ENCODE measurements at regions not wholly inside any gene's neighbourhood (a gene's known extent, or its start where the extent isn't known, plus 50 kb on each side); places are given as distances from the start of the nearest gene placed in this dataset.

- no peak overlapping the region for H2BK120ac ChIP-seq (replicated peaks; ENCODE audit: low read depth, low read length)
- H3K9ac ChIP-seq (replicated peaks in 1 of 4; ENCODE audit: extremely low read depth in 1 of 4, low read depth in 3 of 4, low read length in 3 of 4): no peak overlapping the region
- H2AK5ac ChIP-seq (ENCODE audit: low read depth, low read length): no peak overlapping the region
- H3K79me2 ChIP-seq (ENCODE audit: control insufficient read depth in 1 of 2, insufficient read depth in 2 of 2, low read length in 2 of 2): no peaks in the 10 kb centered on the region
- H2BK5ac ChIP-seq (ENCODE audit: low read depth, low read length): no peak overlapping the region
- H2AFZ ChIP-seq (ENCODE audit: low read length): no peak overlapping the region
- 88% methylated on average over 5 of the region's 5 CpGs; no CpG with 5 or more reads in 1 of the 2 experiments for WGBS, 2 experiments (ENCODE audit: extremely low coverage in 1 of 2, insufficient coverage in 1 of 2, insufficient read length in 1 of 2, insufficient replicate concordance in 2 of 2, low coverage in 1 of 2, low lambda C conversion rate in 2 of 2, missing lambda C conversion rate in 1 of 2)
- no peaks in the 10 kb centered on the region for H3K79me1 ChIP-seq (ENCODE audit: low read depth, low read length)
- H3K4me1 ChIP-seq (replicated peaks in 1 of 4; ENCODE audit: control insufficient read depth in 3 of 4, insufficient read depth in 4 of 4, low read length in 3 of 4): peaks cover 0 to 2% (median 0%) of the 10 kb centered on the region in 4 experiments; a peak in 1 of 7 replicates
- no peak for FAIRE-seq
- no peak overlapping the region for H3K27ac ChIP-seq (ENCODE audit: low read depth, low read length)
- no peaks in the 10 kb centered on the region for H3K23me2 ChIP-seq (ENCODE audit: low read depth, low read length)
- H2BK15ac ChIP-seq (ENCODE audit: low read length): no peak overlapping the region; the same call in 1 of the 2 replicates
- CTCF ChIA-PET (ENCODE audit: partially characterized antibody): interaction anchor here (1.7 kb wide), 1 partner anchor 9 kb away, joined by 5 read pairs; no protein-coding TSS in a partner anchor
- H3K27me3 ChIP-seq (replicated peaks in 1 of 4; ENCODE audit: control insufficient read depth in 3 of 4, extremely low read depth in 1 of 4, insufficient read depth in 3 of 4, low read length in 3 of 4): no peaks in the 10 kb centered on the region
- H3K23ac ChIP-seq (ENCODE audit: insufficient read length): no peak overlapping the region
- no peak overlapping the region for H3K56ac ChIP-seq (replicated peaks; ENCODE audit: insufficient read length, low read depth, low read length)
- H3K4me3 ChIP-seq (ENCODE audit: extremely low read depth in 1 of 4, insufficient read depth in 2 of 4, low read depth in 3 of 4, low read length in 4 of 4): no peak overlapping the region
- peak in 1 of 2 experiments; percentile 36 for DNase-seq (ENCODE audit: low read depth in 1 of 2, low spot score in 2 of 2)
- H4K8ac ChIP-seq (ENCODE audit: extremely low read depth, insufficient read depth, low read length): no peak overlapping the region
- no peak overlapping the region for H3K4ac ChIP-seq (replicated peaks; ENCODE audit: insufficient read length, low read depth, low read length)
- no peak overlapping the region for H2BK20ac ChIP-seq (ENCODE audit: low read length)
- H3K14ac ChIP-seq (ENCODE audit: insufficient read length): no peak overlapping the region
- no peaks in the 10 kb centered on the region for H4K20me1 ChIP-seq (replicated peaks in 1 of 2; ENCODE audit: control insufficient read depth in 1 of 2, insufficient read depth in 2 of 2, low read length in 2 of 2)
- H4K5ac ChIP-seq (ENCODE audit: insufficient read length, low read depth, low read length): no peak overlapping the region
- no peaks in the 10 kb centered on the region for H3K9me3 ChIP-seq (ENCODE audit: insufficient read depth in 2 of 2, low read depth in 1 of 2, low read length in 1 of 2)
- H4K91ac ChIP-seq (replicated peaks; ENCODE audit: insufficient read length, low read length): no peak overlapping the region
- no peaks in the 10 kb centered on the region for H3K36me3 ChIP-seq (ENCODE audit: control insufficient read depth in 2 of 4, insufficient read depth in 4 of 4, low read length in 3 of 4)
- H2BK12ac ChIP-seq (ENCODE audit: low read depth, low read length): no peak overlapping the region
- no peak overlapping the region for H3K18ac ChIP-seq (ENCODE audit: extremely low read depth, low read length)
- POLR2A ChIA-PET (ENCODE audit: partially characterized antibody): no interaction called here
- no peak overlapping the region for H3K4me2 ChIP-seq (ENCODE audit: insufficient read depth in 1 of 2, low read depth in 2 of 2, low read length in 2 of 2)
- no peak for TF ChIP-seq YY1 (IDR thresholded peaks at IDR 0.05; ENCODE audit: low read depth, low read length)
- no peak for TF ChIP-seq CTBP2 (IDR thresholded peaks at IDR 0.05; ENCODE audit: borderline replicate concordance, insufficient read depth, insufficient read length, low read length)
- TF ChIP-seq SIRT6 (IDR thresholded peaks at IDR 0.05; ENCODE audit: low read length): no peak
- TF ChIP-seq POU5F1 (IDR thresholded peaks at IDR 0.05; ENCODE audit: low read depth, low read length): no peak
- TF ChIP-seq BRCA1 (IDR thresholded peaks at IDR 0.05; ENCODE audit: low read depth, low read length): no peak
- no peak for TF ChIP-seq PHF8 (conservative IDR thresholded peaks at IDR 0.05; ENCODE audit: low read depth, low read length)
- no peak for TF ChIP-seq KDM1A (IDR thresholded peaks at IDR 0.05; ENCODE audit: borderline replicate concordance, low read length)
- TF ChIP-seq SP1 (IDR thresholded peaks at IDR 0.05; ENCODE audit: low read depth, low read length): no peak
- no peak for TF ChIP-seq POLR2A (IDR thresholded peaks at IDR 0.05; ENCODE audit: control extremely low read depth in 1 of 2, low read depth in 2 of 2, low read length in 2 of 2)
- TF ChIP-seq GABPA (IDR thresholded peaks at IDR 0.05; ENCODE audit: borderline replicate concordance, insufficient read depth, low read length): no peak
- no peak for TF ChIP-seq SAP30 (IDR thresholded peaks at IDR 0.05; ENCODE audit: insufficient read depth, insufficient replicate concordance, low read length)
- no peak for TF ChIP-seq JUND (IDR thresholded peaks at IDR 0.05; ENCODE audit: low read length)
- no peak for TF ChIP-seq BCL11A (IDR thresholded peaks at IDR 0.05; ENCODE audit: low read depth in 2 of 2, low read length in 2 of 2)
- TF ChIP-seq MAFK (IDR thresholded peaks at IDR 0.05; ENCODE audit: low read depth, low read length): no peak
- TF ChIP-seq E2F6 (IDR thresholded peaks at IDR 0.05): no peak
- TF ChIP-seq BACH1 (IDR thresholded peaks at IDR 0.05; ENCODE audit: low read length): no peak
Observed at GRCh38 chr5:135694906-135695305, 116.1 kb upstream of the CXCL14 start.

All from H1 (cell line).